Retina (tissue), 1 donor: ENCODE measurements at regions not wholly inside any gene's neighbourhood (a gene's known extent, or its start where the extent isn't known, plus 50 kb on each side); places are given as distances from the start of the nearest gene placed in this dataset.
"Not testable (repeated sequence)": the region's sequence is repeated elsewhere in the genome, so short reads cannot be mapped to it uniquely, and the experiment has no call there.

ENCODE experiments used
- DNase-seq: peaks from one replicate; pipeline ENCODE4 v3.0.0-alpha.2; 2016

DNA sequence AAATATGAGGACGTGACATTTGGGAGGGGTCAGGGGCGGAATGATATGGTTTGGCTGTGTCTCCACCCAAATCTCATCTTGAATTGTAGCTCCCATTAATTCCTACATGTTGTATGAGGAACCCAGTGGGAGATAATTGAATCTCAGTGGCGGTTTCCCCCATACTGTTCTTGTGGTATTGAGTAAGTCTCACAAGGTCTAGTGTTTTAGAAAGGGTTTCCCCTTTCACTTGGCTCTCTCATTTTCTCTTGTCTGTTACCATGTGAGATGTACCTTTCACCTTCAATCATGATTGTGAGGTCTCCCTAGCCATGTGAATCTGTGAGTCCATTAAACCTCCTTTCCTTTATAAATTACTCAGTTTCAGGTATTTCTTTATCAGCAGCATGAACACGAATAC is 663.6 kb upstream of the CHRM3 start:
- DNase-seq = no peak

- DNase-seq = no peak
Measured at GRCh38 chr1:238710697-238711096, 675.7 kb upstream of the CHRM3 start.

DNA sequence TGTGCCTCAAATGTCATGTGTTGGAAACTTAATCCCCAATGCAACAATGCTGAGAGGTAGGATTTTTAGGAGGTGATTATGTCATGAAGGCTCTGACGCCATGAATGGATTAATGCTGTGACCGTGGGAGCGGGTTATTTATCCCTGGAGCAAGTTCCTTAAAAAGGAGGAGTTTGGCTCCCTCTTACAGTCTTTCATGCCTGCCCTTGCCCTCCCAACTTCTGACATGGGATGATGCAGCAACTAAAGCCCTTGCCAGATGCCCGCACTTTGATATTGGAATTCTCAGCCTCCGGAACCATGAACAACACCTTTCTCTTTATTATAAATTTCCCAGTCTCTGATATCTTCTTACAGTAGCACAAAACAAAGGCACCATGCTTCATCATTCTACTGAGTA is 685.3 kb upstream of the CHRM3 start:
- no peak for DNase-seq

GRCh38 chr1:238690415-238690814 is 696.0 kb upstream of the CHRM3 start:
- no peak for DNase-seq

- not testable (repeated sequence) for DNase-seq
Measured at GRCh38 chr1:238684576-238684975, 701.8 kb upstream of the CHRM3 start.

GRCh38 chr1:238681451-238681850 is 704.9 kb upstream of the CHRM3 start:
- no peak for DNase-seq

DNA sequence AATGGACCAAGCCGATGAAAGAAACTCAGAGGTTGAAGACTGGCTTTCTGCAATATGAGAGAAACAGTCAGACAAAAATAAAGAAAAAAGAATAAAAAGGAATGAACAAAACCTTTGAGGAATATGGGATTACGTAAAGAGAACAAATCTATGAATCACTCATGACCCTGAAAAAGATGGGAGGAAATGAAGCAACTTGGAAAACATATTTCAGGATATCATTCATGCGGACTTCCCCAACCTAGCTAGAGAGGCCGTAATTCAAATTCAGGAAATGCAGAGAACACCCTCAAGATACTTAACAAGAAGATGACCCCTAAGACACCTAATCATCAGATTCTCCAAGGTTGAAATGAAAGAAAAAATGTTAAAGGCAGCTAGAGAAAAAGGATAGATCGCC is 705.3 kb upstream of the CHRM3 start:
- DNase-seq = no peak

GRCh38 chr1:238677567-238677966 is 708.8 kb upstream of the CHRM3 start:
- no peak for DNase-seq

- DNase-seq = no peak
Measured at GRCh38 chr1:238675221-238675620, 711.1 kb upstream of the CHRM3 start.

DNA sequence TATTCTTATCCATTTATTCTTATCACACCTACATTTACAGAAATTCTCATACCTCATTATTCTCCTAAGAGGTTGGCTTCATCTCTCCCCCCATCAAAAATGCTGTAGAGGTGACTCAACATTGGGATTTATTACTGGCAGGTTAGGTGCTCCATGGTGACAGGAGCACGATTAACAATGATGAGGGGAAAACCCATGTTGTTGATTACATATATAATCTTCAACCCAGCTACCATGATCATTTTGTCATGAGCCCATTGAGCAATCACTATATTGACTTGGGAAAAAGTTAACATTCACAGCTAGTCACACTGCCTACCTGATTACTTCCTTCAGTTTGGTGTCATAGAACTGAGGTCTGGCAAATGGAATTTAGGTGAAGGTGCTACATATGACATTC is 712.1 kb upstream of the CHRM3 start:
- DNase-seq = no peak

- DNase-seq = no peak
Measured at GRCh38 chr1:238673561-238673960, 712.8 kb upstream of the CHRM3 start.

DNA sequence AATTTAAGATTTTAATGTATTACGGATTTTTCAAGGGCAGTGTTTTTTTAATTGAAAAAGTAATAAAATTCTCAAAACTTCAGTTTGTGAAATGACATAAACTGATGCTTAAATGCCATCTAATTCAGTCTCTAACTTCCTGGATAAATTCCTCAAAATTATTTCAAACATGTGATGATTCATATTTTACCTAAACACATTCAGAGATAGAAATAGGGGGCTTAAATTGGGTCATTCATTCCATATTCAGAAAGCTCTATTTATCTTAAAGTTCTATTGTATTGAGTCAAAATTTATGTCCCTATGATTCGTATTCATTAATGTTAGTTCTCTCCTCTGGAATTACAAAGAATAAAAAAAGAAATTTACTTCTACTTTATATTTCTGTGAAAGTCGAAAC is 713.6 kb upstream of the CHRM3 start:
- DNase-seq = no peak

- no peak for DNase-seq
Measured at GRCh38 chr1:238672262-238672661, 714.1 kb upstream of the CHRM3 start.

DNA sequence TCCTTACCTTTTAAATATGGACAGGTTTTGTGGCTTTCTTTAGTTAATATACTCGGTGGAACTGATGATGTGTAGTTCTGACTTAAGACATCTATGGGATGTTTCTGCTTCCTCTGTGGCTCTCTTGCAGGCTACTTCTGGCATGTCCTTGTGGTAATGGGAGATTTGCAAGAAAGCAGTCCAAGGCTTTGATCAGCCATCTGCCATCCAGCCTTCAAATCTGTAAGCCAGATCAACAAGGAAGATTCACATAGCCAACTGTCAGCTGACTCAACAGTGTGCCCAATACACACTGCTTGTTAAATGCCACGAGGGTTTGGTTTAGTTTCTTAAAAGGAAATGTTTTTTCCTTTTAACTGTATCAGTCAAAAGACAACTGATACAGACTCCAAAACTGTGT is 722.2 kb upstream of the CHRM3 start:
- DNase-seq = no peak

DNA sequence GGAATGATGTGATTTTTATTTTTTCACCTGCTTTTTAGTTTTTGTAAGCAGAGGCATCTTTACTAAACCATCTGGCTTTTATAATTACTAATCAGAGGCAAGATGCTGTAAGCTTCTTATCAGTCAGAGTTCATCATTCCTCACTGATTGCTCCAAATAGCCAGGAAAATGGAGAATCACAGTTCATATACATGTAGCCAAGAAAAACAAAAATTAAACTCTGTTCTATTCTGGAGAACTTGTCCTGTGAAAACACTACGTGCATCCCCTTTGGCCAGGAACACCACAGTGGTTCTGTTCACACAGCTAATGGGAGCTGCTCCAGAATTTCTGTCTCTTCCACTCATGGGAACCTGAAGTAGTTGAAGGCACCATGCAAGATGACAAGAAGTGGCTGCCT is 725.5 kb upstream of the CHRM3 start:
- DNase-seq = no peak

DNA sequence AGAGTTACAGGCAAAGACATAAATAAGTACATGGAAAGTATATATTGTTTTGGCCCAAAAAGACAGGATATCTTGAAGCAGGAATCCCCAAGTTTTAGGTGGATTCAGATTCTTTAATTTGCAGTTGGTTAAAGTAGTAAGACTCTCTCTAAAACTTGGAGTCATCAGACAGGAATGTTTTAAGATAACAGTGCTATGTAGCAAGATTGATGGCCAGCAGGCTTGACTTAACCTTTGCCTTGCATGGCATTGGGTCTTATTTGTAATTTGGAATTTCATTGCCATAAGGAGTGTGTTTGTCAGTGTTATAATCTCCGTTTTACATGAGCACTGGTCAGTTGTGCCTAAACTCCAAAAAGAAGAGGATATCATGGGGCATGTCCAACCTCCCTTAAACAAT is 727.6 kb upstream of the CHRM3 start:
- no peak for DNase-seq

- DNase-seq = no peak
Measured at GRCh38 chr1:238653693-238654321, 732.6 kb upstream of the CHRM3 start.

GRCh38 chr1:238652346-238652968 is 733.9 kb upstream of the CHRM3 start:
- DNase-seq = no peak

GRCh38 chr1:238649200-238649599 is 737.2 kb upstream of the CHRM3 start:
- no peak for DNase-seq

GRCh38 chr1:238648751-238649150 is 737.6 kb upstream of the CHRM3 start:
- no peak for DNase-seq

DNA sequence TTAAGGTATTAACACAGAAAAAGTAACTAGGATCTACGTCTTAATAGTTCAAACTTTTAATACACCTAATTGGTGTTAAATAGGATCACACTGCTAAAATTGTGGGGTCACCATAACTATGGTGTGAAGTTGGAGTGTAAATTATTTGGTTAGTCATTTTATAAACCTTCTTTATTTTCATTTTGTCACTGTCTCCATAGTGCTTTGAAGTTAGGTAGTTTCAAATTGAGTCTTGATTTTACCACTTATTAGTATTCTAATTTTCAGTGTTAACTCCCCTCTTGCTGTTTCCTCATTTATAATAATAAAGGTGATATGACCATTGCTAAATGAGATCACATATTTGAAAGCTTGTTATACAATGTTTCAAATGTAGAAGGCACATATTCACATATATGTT is 738.1 kb upstream of the CHRM3 start:
- DNase-seq = no peak

DNA sequence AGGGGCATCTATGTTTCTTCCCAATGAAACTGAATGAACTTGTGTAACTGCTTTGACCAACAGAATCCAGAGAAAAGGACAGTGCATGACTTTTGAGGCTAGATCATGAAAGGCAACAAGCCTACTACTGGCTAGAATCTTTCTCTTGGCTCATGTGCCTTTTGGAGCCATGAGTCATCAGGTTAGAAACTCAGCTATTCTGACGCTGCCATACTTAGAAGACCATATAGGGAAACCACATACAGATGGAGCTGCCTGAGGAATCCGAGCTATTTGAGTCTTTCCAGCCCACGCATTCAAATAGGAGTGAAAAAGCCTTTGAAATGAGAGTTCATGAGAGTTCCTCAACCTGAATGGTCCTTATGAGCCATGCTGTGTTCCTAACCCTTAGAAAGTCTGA is 738.5 kb upstream of the CHRM3 start:
- DNase-seq = no peak

GRCh38 chr1:238642231-238642630 is 744.1 kb upstream of the CHRM3 start:
- no peak for DNase-seq

DNA sequence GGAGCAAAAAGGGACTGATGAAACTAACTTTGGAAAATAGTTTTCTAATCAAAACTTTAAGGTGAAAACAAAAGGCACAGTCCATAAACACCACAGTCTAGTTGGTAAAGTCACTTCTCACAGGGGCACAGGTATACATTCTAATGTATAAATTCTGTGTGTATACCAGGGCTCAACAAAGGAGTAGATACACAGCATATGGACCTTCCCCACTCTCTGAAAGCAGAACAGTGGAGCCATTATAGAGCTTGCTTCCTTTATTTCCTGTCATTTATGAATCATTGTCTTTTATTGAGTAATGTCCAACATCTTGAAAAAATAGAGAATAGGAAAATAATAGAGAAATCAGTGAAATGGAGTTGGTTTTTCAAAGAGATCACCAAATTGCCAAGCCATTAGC is 746.5 kb upstream of the CHRM3 start:
- no peak for DNase-seq

- DNase-seq = no peak
Measured at GRCh38 chr1:238628110-238628509, 737.4 kb upstream of the ZP4 start.
